GM23338 (cell line): ENCODE measurements at regions not wholly inside any gene's neighbourhood (a gene's known extent, or its start where the extent isn't known, plus 50 kb on each side); places are given as distances from the start of the nearest gene placed in this dataset.

Source experiments
- ATAC-seq: fragments of 200-7000 bp; cut with Tn5 transposase; 3 replicates; pipeline ENCODE4 v1.9.1; 2020
- DNase-seq: peaks from one replicate; pipeline ENCODE4 v3.0.0-alpha.2; 2015; ENCODE audit warnings: low spot score
- H2AFZ ChIP-seq: fragments of 200-600 bp; sonication (generic); 2 replicates; pipeline ENCODE4 v1.8.0; 2016; ENCODE audit warnings: antibody characterized with exemption, mild to moderate bottlenecking, moderate library complexity
- H3F3A ChIP-seq: fragments of 200-600 bp; sonication (generic); replicated peaks from 2 replicates; pipeline ENCODE4 v1.8.0; 2017; ENCODE audit warnings: antibody characterized with exemption, mixed run types, low read depth
- H3K27ac ChIP-seq: fragments of 200-600 bp; sonication (generic); 2 replicates; pipeline ENCODE4 v1.6.1; 2016; ENCODE audit warnings: low read depth
- H3K27me3 ChIP-seq: fragments of 200-600 bp; sonication (generic); 2 replicates; pipeline ENCODE4 v1.8.0; 2016; ENCODE audit warnings: mild to moderate bottlenecking, mixed run types, moderate library complexity; ENCODE audit not compliant: insufficient read depth
- H3K36me3 ChIP-seq: fragments of 200-600 bp; sonication (generic); 2 replicates; pipeline ENCODE4 v1.8.0; 2016; ENCODE audit warnings: mild to moderate bottlenecking; ENCODE audit not compliant: insufficient read depth
- H3K4me1 ChIP-seq: fragments of 200-600 bp; sonication (generic); 2 replicates; pipeline ENCODE4 v1.8.0; 2016; ENCODE audit warnings: mild to moderate bottlenecking, moderate library complexity; ENCODE audit not compliant: insufficient read depth
- H3K4me2 ChIP-seq: fragments of 200-600 bp; sonication (generic); 2 replicates; pipeline ENCODE4 v1.7.1; 2017; ENCODE audit warnings: mixed run types
- H3K4me3 ChIP-seq: fragments of 200-600 bp; sonication (generic); 2 replicates; pipeline ENCODE4 v1.6.1; 2016; ENCODE audit warnings: mixed run types
- H3K79me2 ChIP-seq: fragments of 200-600 bp; sonication (generic); replicated peaks from 2 replicates; pipeline ENCODE4 v1.8.0; 2017; ENCODE audit warnings: mild to moderate bottlenecking; ENCODE audit not compliant: insufficient read depth
- H3K9me2 ChIP-seq: fragments of 200-600 bp; sonication (generic); 2 replicates; pipeline ENCODE4 v1.8.0; 2017; ENCODE audit not compliant: insufficient read depth
- H4K20me1 ChIP-seq: fragments of 200-600 bp; sonication (generic); replicated peaks from 2 replicates; pipeline ENCODE4 v1.8.0; 2017; ENCODE audit warnings: mild to moderate bottlenecking; ENCODE audit not compliant: insufficient read depth
- H3K27ac Mint-ChIP-seq: 2 replicates; pipeline ENCODE4 v1.8.0; 2020; ENCODE audit warnings: inconsistent platforms, mild to moderate bottlenecking, moderate library complexity, mixed read lengths
- H3K27me3 Mint-ChIP-seq: 3 replicates; pipeline ENCODE4 v1.8.0; 2022; ENCODE audit warnings: low read depth, mild to moderate bottlenecking, moderate library complexity, mixed read lengths, inconsistent platforms; ENCODE audit not compliant: insufficient read depth, poor library complexity
- H3K36me3 Mint-ChIP-seq: 3 replicates; pipeline ENCODE4 v1.8.0; 2021; ENCODE audit warnings: low read depth, mild to moderate bottlenecking, inconsistent platforms, moderate library complexity, mixed read lengths
- H3K4me1 Mint-ChIP-seq: 3 replicates; pipeline ENCODE4 v1.8.0; 2020; ENCODE audit warnings: mild to moderate bottlenecking, inconsistent platforms, mixed read lengths
- H3K4me3 Mint-ChIP-seq: 3 replicates; pipeline ENCODE4 v1.8.0; 2021; ENCODE audit warnings: moderate library complexity, mild to moderate bottlenecking, inconsistent platforms, mixed read lengths
- H3K9me3 Mint-ChIP-seq: 3 replicates; pipeline ENCODE4 v1.8.0; 2020; ENCODE audit warnings: moderate library complexity, mild to moderate bottlenecking, inconsistent platforms, mixed read lengths
- CREB1 ChIP-seq: fragments of 250-450 bp; sonication (Bioruptor Pico); IDR thresholded peaks from 2 replicates; pipeline ENCODE4 v1.5.0; 2020; ENCODE audit warnings: low read depth, mild to moderate bottlenecking, moderate library complexity
- EZH2 ChIP-seq: fragments of 200-600 bp; sonication (generic); IDR thresholded peaks from one replicate; pipeline ENCODE4 v1.8.0; 2017; ENCODE audit warnings: antibody characterized with exemption, mild to moderate bottlenecking, low read depth; ENCODE audit not compliant: unreplicated experiment
- EZH2phosphoT487 ChIP-seq: fragments of 200-600 bp; sonication (generic); IDR thresholded peaks from one replicate; pipeline ENCODE4 v1.8.1; 2018; ENCODE audit warnings: antibody characterized with exemption; ENCODE audit not compliant: unreplicated experiment
- JUNB ChIP-seq: IDR thresholded peaks from one replicate; pipeline ENCODE4 v1.6.1; 2016; ENCODE audit warnings: antibody characterized with exemption; ENCODE audit not compliant: unreplicated experiment
- POLR2AphosphoS5 ChIP-seq: IDR thresholded peaks from 2 replicates; pipeline ENCODE4 v1.6.1; 2016; ENCODE audit warnings: antibody characterized with exemption, low read depth
- STAT1 ChIP-seq: IDR thresholded peaks from one replicate; pipeline ENCODE4 v1.6.1; 2016; ENCODE audit warnings: antibody characterized with exemption; ENCODE audit not compliant: unreplicated experiment
- ZNF331 ChIP-seq: fragments of 250-450 bp; sonication (Bioruptor Pico); IDR thresholded peaks from 2 replicates; pipeline ENCODE4 v1.5.0; 2020; ENCODE audit warnings: low read depth, mild to moderate bottlenecking, moderate library complexity
- TF ChIP-seq, protein P1 (sequence below): IDR thresholded peaks from one replicate; pipeline ENCODE4 v1.6.1; 2018; ENCODE audit warnings: antibody characterized with exemption; ENCODE audit not compliant: unreplicated experiment
- TF ChIP-seq, protein P2 (sequence below): IDR thresholded peaks from 2 replicates; pipeline ENCODE4 v1.6.1; 2016; ENCODE audit warnings: antibody characterized with exemption
- TF ChIP-seq, protein P3 (sequence below), 2 experiments: fragments of 200-600 bp in 1 of 2; sonication (generic) in 1 of 2; conservative IDR thresholded peaks; 2 replicates each; pipeline versions ENCODE4 v1.5.1 to v1.6.1; 2016 to 2017; ENCODE audit warnings: antibody characterized with exemption in 2 of 2, low read depth in 2 of 2, mild to moderate bottlenecking in 2 of 2, moderate library complexity in 1 of 2

DNA sequence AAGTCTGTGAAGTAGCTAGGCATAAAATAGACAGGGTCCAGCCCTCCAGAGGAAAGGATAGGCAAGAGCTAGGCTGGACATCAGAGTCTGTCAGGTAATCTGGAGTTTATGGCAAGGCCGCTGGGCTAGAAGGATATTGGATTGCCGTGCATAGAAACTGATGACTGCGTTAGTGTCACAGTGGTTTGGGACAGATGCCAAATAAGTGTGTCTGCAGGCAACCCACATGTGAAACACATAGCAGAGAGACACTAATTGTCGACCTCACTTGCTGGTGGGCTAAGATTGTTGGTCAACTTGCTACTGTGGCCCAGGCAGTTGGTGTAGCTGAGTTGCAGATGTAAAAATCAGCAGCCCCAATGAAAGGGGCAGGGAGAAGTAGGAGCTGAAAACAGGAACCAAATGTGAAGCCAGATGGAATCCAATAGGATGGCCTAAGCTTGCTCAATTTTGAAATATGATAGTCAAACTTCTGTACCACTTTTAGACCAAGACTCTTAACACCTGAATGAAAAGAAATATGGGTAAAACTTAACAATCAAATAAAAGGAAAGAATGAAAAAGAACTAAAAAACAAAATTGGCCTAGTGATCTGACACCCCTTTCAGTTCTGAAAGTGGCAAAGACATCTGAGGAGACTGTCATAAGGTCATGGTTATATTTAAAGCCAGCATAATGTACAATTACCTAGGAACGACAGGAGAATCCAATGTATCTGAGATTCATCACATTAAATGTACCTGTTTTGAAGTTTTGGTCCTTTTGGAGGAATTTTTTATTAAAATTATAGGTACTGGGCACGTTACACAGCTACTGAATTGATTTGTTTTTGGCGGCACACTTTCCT is 243.3 kb upstream of the ACTBL2 start (continued):
- TF ChIP-seq, protein P1, sequence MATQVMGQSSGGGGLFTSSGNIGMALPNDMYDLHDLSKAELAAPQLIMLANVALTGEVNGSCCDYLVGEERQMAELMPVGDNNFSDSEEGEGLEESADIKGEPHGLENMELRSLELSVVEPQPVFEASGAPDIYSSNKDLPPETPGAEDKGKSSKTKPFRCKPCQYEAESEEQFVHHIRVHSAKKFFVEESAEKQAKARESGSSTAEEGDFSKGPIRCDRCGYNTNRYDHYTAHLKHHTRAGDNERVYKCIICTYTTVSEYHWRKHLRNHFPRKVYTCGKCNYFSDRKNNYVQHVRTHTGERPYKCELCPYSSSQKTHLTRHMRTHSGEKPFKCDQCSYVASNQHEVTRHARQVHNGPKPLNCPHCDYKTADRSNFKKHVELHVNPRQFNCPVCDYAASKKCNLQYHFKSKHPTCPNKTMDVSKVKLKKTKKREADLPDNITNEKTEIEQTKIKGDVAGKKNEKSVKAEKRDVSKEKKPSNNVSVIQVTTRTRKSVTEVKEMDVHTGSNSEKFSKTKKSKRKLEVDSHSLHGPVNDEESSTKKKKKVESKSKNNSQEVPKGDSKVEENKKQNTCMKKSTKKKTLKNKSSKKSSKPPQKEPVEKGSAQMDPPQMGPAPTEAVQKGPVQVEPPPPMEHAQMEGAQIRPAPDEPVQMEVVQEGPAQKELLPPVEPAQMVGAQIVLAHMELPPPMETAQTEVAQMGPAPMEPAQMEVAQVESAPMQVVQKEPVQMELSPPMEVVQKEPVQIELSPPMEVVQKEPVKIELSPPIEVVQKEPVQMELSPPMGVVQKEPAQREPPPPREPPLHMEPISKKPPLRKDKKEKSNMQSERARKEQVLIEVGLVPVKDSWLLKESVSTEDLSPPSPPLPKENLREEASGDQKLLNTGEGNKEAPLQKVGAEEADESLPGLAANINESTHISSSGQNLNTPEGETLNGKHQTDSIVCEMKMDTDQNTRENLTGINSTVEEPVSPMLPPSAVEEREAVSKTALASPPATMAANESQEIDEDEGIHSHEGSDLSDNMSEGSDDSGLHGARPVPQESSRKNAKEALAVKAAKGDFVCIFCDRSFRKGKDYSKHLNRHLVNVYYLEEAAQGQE: no peak
- TF ChIP-seq CREB1 (CRISPR knock-in tag) (no peak), JUNB (no peak), ZNF331 (CRISPR knock-in tag) (no peak), STAT1 (no peak), POLR2AphosphoS5 (no peak), EZH2phosphoT487 (no peak), EZH2 (no peak)
- TF ChIP-seq, protein P2, sequence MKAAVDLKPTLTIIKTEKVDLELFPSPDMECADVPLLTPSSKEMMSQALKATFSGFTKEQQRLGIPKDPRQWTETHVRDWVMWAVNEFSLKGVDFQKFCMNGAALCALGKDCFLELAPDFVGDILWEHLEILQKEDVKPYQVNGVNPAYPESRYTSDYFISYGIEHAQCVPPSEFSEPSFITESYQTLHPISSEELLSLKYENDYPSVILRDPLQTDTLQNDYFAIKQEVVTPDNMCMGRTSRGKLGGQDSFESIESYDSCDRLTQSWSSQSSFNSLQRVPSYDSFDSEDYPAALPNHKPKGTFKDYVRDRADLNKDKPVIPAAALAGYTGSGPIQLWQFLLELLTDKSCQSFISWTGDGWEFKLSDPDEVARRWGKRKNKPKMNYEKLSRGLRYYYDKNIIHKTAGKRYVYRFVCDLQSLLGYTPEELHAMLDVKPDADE: no peak
- TF ChIP-seq, protein P3, sequence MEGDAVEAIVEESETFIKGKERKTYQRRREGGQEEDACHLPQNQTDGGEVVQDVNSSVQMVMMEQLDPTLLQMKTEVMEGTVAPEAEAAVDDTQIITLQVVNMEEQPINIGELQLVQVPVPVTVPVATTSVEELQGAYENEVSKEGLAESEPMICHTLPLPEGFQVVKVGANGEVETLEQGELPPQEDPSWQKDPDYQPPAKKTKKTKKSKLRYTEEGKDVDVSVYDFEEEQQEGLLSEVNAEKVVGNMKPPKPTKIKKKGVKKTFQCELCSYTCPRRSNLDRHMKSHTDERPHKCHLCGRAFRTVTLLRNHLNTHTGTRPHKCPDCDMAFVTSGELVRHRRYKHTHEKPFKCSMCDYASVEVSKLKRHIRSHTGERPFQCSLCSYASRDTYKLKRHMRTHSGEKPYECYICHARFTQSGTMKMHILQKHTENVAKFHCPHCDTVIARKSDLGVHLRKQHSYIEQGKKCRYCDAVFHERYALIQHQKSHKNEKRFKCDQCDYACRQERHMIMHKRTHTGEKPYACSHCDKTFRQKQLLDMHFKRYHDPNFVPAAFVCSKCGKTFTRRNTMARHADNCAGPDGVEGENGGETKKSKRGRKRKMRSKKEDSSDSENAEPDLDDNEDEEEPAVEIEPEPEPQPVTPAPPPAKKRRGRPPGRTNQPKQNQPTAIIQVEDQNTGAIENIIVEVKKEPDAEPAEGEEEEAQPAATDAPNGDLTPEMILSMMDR (conservative IDR thresholded peaks at IDR 0.05; ENCODE audit: low read depth in 2 of 2): no peak

DNA sequence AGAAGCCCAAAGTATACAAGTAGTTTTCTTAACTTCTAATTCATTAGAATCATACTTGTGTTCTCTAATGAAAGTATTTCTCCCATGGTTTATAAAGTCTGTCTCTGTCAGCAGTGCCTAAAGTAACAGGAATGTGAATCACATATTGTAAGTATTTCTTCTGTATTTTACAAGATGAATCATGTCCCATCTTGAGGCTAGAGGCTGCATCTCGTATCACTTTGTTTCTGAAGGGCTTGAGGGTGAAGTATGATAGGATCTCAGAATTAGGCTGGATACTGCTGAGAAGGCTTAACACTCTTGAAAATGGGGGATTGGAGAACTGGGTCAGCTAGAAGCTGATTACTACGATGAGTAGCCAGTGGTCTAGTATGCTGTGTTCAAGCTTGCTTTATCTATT is 242.2 kb upstream of the ACTBL2 start:
- H3K9me3 Mint-ChIP-seq: peaks cover 5% of the 10 kb centered on the region; the same call in 2 of the 3 replicates
- H3K36me3 Mint-ChIP-seq: no peaks in the 10 kb centered on the region; the same call in 2 of the 3 replicates
- Histone ChIP-seq H3K4me3 (no peak overlapping the region), H3F3A (no peaks in the 10 kb centered on the region), H3K4me2 (no peak overlapping the region), H3K27me3 (no peaks in the 10 kb centered on the region), H3K27ac (no peak overlapping the region), H3K4me1 (no peaks in the 10 kb centered on the region), H4K20me1 (no peaks in the 10 kb centered on the region), H3K79me2 (no peaks in the 10 kb centered on the region), H2AFZ (no peak overlapping the region), H3K36me3 (no peaks in the 10 kb centered on the region), H3K9me2 (no peaks in the 10 kb centered on the region; the same call in 1 of the 2 replicates)
- no peak for ATAC-seq
- no peak overlapping the region for H3K4me3 Mint-ChIP-seq
- H3K4me1 Mint-ChIP-seq: no peaks in the 10 kb centered on the region
- no peak for DNase-seq
- H3K27me3 Mint-ChIP-seq: peaks cover 3% of the 10 kb centered on the region
- no peak overlapping the region for H3K27ac Mint-ChIP-seq
- TF ChIP-seq POLR2AphosphoS5 (no peak), EZH2phosphoT487 (no peak), EZH2 (no peak), CREB1 (CRISPR knock-in tag) (no peak)
- TF ChIP-seq, protein P1: no peak
